ENCODE measurements at regions not wholly inside any gene's neighbourhood (a gene's known extent, or its start where the extent isn't known, plus 50 kb on each side); places are given as distances from the start of the nearest gene placed in this dataset.

- no peak overlapping the region for H3K9ac ChIP-seq (ENCODE audit: low read length)
- H2AK5ac ChIP-seq (ENCODE audit: low read length) = no peak overlapping the region
- DNase-seq = no peak
- H4K12ac ChIP-seq (ENCODE audit: low read depth, low read length) = no peak overlapping the region
- H2BK5ac ChIP-seq (ENCODE audit: low read depth, low read length, poor library complexity) = no peak overlapping the region
- no peak overlapping the region for H2BK120ac ChIP-seq (ENCODE audit: insufficient read depth, low read length, poor library complexity)
- no peak overlapping the region for H3K27ac ChIP-seq (ENCODE audit: low read depth, low read length)
- H3K79me1 ChIP-seq (ENCODE audit: low read length) = no peaks in the 10 kb centered on the region
- H3K14ac ChIP-seq (ENCODE audit: low read length) = no peak overlapping the region
- H3K4me1 ChIP-seq (ENCODE audit: control insufficient read depth in 1 of 2, insufficient read depth in 2 of 2, low read length in 2 of 2) = no peaks in the 10 kb centered on the region
- no peaks in the 10 kb centered on the region for H3K27me3 ChIP-seq (ENCODE audit: insufficient read depth, low read length)
- no CpG with 5 or more reads among the region's 4 CpGs for WGBS (ENCODE audit: extremely low coverage, insufficient coverage, insufficient read length)
- no peak overlapping the region for H2BK12ac ChIP-seq (ENCODE audit: low read length)
- no peak overlapping the region for H2AFZ ChIP-seq (ENCODE audit: insufficient read depth, low read length, poor library complexity)
- no peak overlapping the region for H4K91ac ChIP-seq (ENCODE audit: low read depth, low read length)
- H3K4ac ChIP-seq (ENCODE audit: low read depth, low read length) = no peak overlapping the region
- H3K36me3 ChIP-seq (ENCODE audit: control insufficient read depth in 1 of 2, insufficient read depth in 2 of 2, low read length in 2 of 2) = no peaks in the 10 kb centered on the region
- no peak overlapping the region for H3K23ac ChIP-seq (ENCODE audit: low read length)
- no peak overlapping the region for H4K8ac ChIP-seq (ENCODE audit: low read depth, low read length)
- no peaks in the 10 kb centered on the region for H3K9me3 ChIP-seq (ENCODE audit: insufficient read depth, low read depth, low read length)
- H3K4me2 ChIP-seq (ENCODE audit: low read length) = no peak overlapping the region
- no peak overlapping the region for H3K18ac ChIP-seq (ENCODE audit: low read length)
- H3K79me2 ChIP-seq (ENCODE audit: control insufficient read depth, insufficient read depth, low read length, poor library complexity) = no peaks in the 10 kb centered on the region
- H3K4me3 ChIP-seq (ENCODE audit: low read depth, low read length) = no peak overlapping the region
Observed at GRCh38 chr12:42828836-42829235, 239.3 kb upstream of the PRICKLE1 start.

- H3K27ac ChIP-seq (ENCODE audit: low read depth, low read length) = no peak overlapping the region
- no peak overlapping the region for H3K4me2 ChIP-seq (ENCODE audit: low read length)
- H3K4me3 ChIP-seq (ENCODE audit: low read depth, low read length) = no peak overlapping the region
- H2BK120ac ChIP-seq (ENCODE audit: insufficient read depth, low read length, poor library complexity) = no peak overlapping the region
- no peak for DNase-seq
- no peaks in the 10 kb centered on the region for H3K79me2 ChIP-seq (ENCODE audit: control insufficient read depth, insufficient read depth, low read length, poor library complexity)
- no peak overlapping the region for H2AFZ ChIP-seq (ENCODE audit: insufficient read depth, low read length, poor library complexity)
- H4K12ac ChIP-seq (ENCODE audit: low read depth, low read length) = no peak overlapping the region
- no peak overlapping the region for H3K18ac ChIP-seq (ENCODE audit: low read length)
- no CpG with 5 or more reads among the region's 2 CpGs for WGBS (ENCODE audit: extremely low coverage, insufficient coverage, insufficient read length)
- H2BK5ac ChIP-seq (ENCODE audit: low read depth, low read length, poor library complexity) = no peak overlapping the region
- H3K9ac ChIP-seq (ENCODE audit: low read length) = no peak overlapping the region
- H2AK5ac ChIP-seq (ENCODE audit: low read length) = no peak overlapping the region
- no peak overlapping the region for H3K23ac ChIP-seq (ENCODE audit: low read length)
- H3K27me3 ChIP-seq (ENCODE audit: insufficient read depth, low read length) = no peaks in the 10 kb centered on the region
- H3K14ac ChIP-seq (ENCODE audit: low read length) = no peak overlapping the region
- no peak overlapping the region for H3K4ac ChIP-seq (ENCODE audit: low read depth, low read length)
- H3K36me3 ChIP-seq (ENCODE audit: control insufficient read depth in 1 of 2, insufficient read depth in 2 of 2, low read length in 2 of 2) = no peaks in the 10 kb centered on the region
- no peak overlapping the region for H2BK12ac ChIP-seq (ENCODE audit: low read length)
- H3K4me1 ChIP-seq (ENCODE audit: control insufficient read depth in 1 of 2, insufficient read depth in 2 of 2, low read length in 2 of 2) = no peaks in the 10 kb centered on the region
- H4K91ac ChIP-seq (ENCODE audit: low read depth, low read length) = no peak overlapping the region
- H4K8ac ChIP-seq (ENCODE audit: low read depth, low read length) = no peak overlapping the region
- H3K79me1 ChIP-seq (ENCODE audit: low read length) = no peaks in the 10 kb centered on the region
- no peaks in the 10 kb centered on the region for H3K9me3 ChIP-seq (ENCODE audit: insufficient read depth, low read depth, low read length)
Observed at GRCh38 chr12:42824327-42824726, 234.8 kb upstream of the PRICKLE1 start.

DNA sequence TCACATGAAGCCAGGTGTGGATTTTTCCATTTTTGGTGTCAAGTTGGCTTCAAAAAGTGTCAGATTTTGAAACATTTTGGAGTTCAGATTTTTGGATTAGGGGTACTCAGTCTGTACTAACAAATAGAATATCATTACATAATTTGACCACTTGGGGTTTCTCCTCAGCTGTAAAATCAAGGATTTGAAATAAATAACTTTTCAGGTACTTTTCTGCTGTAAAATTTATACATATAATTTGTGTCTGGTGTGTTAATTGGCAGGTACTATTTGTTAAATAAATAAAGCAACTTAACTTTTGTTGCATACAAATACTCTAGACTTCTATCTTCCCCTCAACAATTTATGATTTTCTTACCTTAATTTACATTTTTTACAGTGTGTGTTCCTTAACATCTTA, 234.1 kb upstream of the PRICKLE1 start:
- Histone ChIP-seq H3K14ac (ENCODE audit: low read length) (no peak overlapping the region), H3K27ac (ENCODE audit: low read depth, low read length) (no peak overlapping the region), H3K36me3 (ENCODE audit: control insufficient read depth in 1 of 2, insufficient read depth in 2 of 2, low read length in 2 of 2) (no peaks in the 10 kb centered on the region), H3K4me2 (ENCODE audit: low read length) (no peak overlapping the region), H2BK12ac (ENCODE audit: low read length) (no peak overlapping the region), H3K23ac (ENCODE audit: low read length) (no peak overlapping the region), H3K79me2 (ENCODE audit: control insufficient read depth, insufficient read depth, low read length, poor library complexity) (no peaks in the 10 kb centered on the region), H3K4me1 (ENCODE audit: control insufficient read depth in 1 of 2, insufficient read depth in 2 of 2, low read length in 2 of 2) (no peaks in the 10 kb centered on the region), H3K27me3 (ENCODE audit: insufficient read depth, low read length) (no peaks in the 10 kb centered on the region), H2AK5ac (ENCODE audit: low read length) (no peak overlapping the region), H3K4me3 (ENCODE audit: low read depth, low read length) (no peak overlapping the region), H3K18ac (ENCODE audit: low read length) (no peak overlapping the region), H3K9ac (ENCODE audit: low read length) (no peak overlapping the region), H2BK5ac (ENCODE audit: low read depth, low read length, poor library complexity) (no peak overlapping the region), H2BK120ac (ENCODE audit: insufficient read depth, low read length, poor library complexity) (no peak overlapping the region), H3K4ac (ENCODE audit: low read depth, low read length) (no peak overlapping the region), H4K12ac (ENCODE audit: low read depth, low read length) (no peak overlapping the region), H4K91ac (ENCODE audit: low read depth, low read length) (no peak overlapping the region), H2AFZ (ENCODE audit: insufficient read depth, low read length, poor library complexity) (no peak overlapping the region), H3K79me1 (ENCODE audit: low read length) (no peaks in the 10 kb centered on the region), H4K8ac (ENCODE audit: low read depth, low read length) (no peak overlapping the region), H3K9me3 (ENCODE audit: insufficient read depth, low read depth, low read length) (no peaks in the 10 kb centered on the region)
- no peak for DNase-seq

DNA sequence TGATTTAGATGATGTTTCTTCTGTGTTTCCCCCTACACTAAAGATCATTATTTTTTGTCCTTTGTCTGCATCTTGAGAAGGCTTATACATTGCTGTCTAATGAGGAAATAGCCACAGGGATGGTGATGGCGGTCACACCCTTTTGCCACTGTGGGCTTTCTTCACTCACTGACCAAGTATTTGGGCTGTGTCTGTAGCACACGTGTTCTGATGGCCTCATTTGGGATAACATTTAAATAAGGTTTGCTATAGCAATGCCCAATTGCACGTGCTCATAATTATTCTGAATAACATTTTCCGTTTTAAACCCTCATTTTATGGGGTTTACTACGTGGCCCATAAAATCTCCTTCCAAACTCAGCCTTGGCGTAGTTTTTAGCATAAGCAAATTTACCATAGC, 230.3 kb upstream of the PRICKLE1 start:
- no CpG with 5 or more reads among the region's 6 CpGs for WGBS (ENCODE audit: extremely low coverage, insufficient coverage, insufficient read length)
- Histone ChIP-seq H3K4me1 (ENCODE audit: control insufficient read depth in 1 of 2, insufficient read depth in 2 of 2, low read length in 2 of 2) (no peaks in the 10 kb centered on the region), H3K14ac (ENCODE audit: low read length) (no peak overlapping the region), H2AK5ac (ENCODE audit: low read length) (no peak overlapping the region), H3K23ac (ENCODE audit: low read length) (no peak overlapping the region), H2AFZ (ENCODE audit: insufficient read depth, low read length, poor library complexity) (no peak overlapping the region), H4K8ac (ENCODE audit: low read depth, low read length) (no peak overlapping the region), H4K12ac (ENCODE audit: low read depth, low read length) (no peak overlapping the region), H3K27me3 (ENCODE audit: insufficient read depth, low read length) (no peaks in the 10 kb centered on the region), H3K79me2 (ENCODE audit: control insufficient read depth, insufficient read depth, low read length, poor library complexity) (no peaks in the 10 kb centered on the region), H3K27ac (ENCODE audit: low read depth, low read length) (no peak overlapping the region), H3K18ac (ENCODE audit: low read length) (no peak overlapping the region), H3K79me1 (ENCODE audit: low read length) (no peaks in the 10 kb centered on the region), H3K36me3 (ENCODE audit: control insufficient read depth in 1 of 2, insufficient read depth in 2 of 2, low read length in 2 of 2) (no peaks in the 10 kb centered on the region), H3K9ac (ENCODE audit: low read length) (no peak overlapping the region), H2BK5ac (ENCODE audit: low read depth, low read length, poor library complexity) (no peak overlapping the region), H3K4me2 (ENCODE audit: low read length) (no peak overlapping the region), H3K4ac (ENCODE audit: low read depth, low read length) (no peak overlapping the region), H3K4me3 (ENCODE audit: low read depth, low read length) (no peak overlapping the region), H2BK12ac (ENCODE audit: low read length) (no peak overlapping the region), H3K9me3 (ENCODE audit: insufficient read depth, low read depth, low read length) (no peaks in the 10 kb centered on the region), H4K91ac (ENCODE audit: low read depth, low read length) (no peak overlapping the region), H2BK120ac (ENCODE audit: insufficient read depth, low read length, poor library complexity) (no peak overlapping the region)
- no peak for DNase-seq

DNA sequence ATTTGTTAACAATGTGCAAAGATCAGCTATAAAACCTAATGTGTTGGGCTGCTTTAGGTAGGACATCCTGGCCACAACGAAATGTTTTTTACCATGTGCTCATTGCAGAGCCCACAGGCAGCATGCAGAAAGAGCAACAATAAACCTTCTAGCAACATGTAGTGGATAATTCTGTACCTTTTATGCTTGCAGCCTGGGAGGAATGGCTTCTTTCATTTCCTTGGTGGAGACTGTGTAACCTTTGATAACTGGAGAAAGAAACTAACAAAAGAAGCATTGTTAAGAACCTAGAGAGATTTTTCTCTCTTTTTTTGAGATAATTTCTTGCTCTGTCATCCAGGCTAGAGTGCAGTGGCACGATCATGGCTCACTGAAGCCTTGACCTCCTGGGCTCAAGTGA, 225.5 kb upstream of the PRICKLE1 start:
- H4K8ac ChIP-seq (ENCODE audit: low read depth, low read length) = no peak overlapping the region
- no peak overlapping the region for H3K4ac ChIP-seq (ENCODE audit: low read depth, low read length)
- H3K79me2 ChIP-seq (ENCODE audit: control insufficient read depth, insufficient read depth, low read length, poor library complexity) = no peaks in the 10 kb centered on the region
- H3K4me3 ChIP-seq (ENCODE audit: low read depth, low read length) = no peak overlapping the region
- no CpG with 5 or more reads among the region's 2 CpGs for WGBS (ENCODE audit: extremely low coverage, insufficient coverage, insufficient read length)
- H3K4me2 ChIP-seq (ENCODE audit: low read length) = no peak overlapping the region
- H2AK5ac ChIP-seq (ENCODE audit: low read length) = no peak overlapping the region
- H3K36me3 ChIP-seq (ENCODE audit: control insufficient read depth in 1 of 2, insufficient read depth in 2 of 2, low read length in 2 of 2) = no peaks in the 10 kb centered on the region
- H2BK12ac ChIP-seq (ENCODE audit: low read length) = no peak overlapping the region
- H3K14ac ChIP-seq (ENCODE audit: low read length) = no peak overlapping the region
- H3K4me1 ChIP-seq (ENCODE audit: control insufficient read depth in 1 of 2, insufficient read depth in 2 of 2, low read length in 2 of 2) = peaks cover 0 to 2% of the 10 kb centered on the region in 2 experiments
- H2BK5ac ChIP-seq (ENCODE audit: low read depth, low read length, poor library complexity) = no peak overlapping the region
- no peaks in the 10 kb centered on the region for H3K79me1 ChIP-seq (ENCODE audit: low read length)
- H3K27me3 ChIP-seq (ENCODE audit: insufficient read depth, low read length) = no peaks in the 10 kb centered on the region
- H2AFZ ChIP-seq (ENCODE audit: insufficient read depth, low read length, poor library complexity) = no peak overlapping the region
- no peak overlapping the region for H4K12ac ChIP-seq (ENCODE audit: low read depth, low read length)
- no peaks in the 10 kb centered on the region for H3K9me3 ChIP-seq (ENCODE audit: insufficient read depth, low read depth, low read length)
- no peak overlapping the region for H2BK120ac ChIP-seq (ENCODE audit: insufficient read depth, low read length, poor library complexity)
- no peak for DNase-seq
- H4K91ac ChIP-seq (ENCODE audit: low read depth, low read length) = no peak overlapping the region
- H3K23ac ChIP-seq (ENCODE audit: low read length) = no peak overlapping the region
- no peak overlapping the region for H3K18ac ChIP-seq (ENCODE audit: low read length)
- no peak overlapping the region for H3K27ac ChIP-seq (ENCODE audit: low read depth, low read length)
- no peak overlapping the region for H3K9ac ChIP-seq (ENCODE audit: low read length)

All from trophoblast cell (in vitro differentiated cells and primary cell).